ENCODE measurements at regions not wholly inside any gene's neighbourhood (a gene's known extent, or its start where the extent isn't known, plus 50 kb on each side); places are given as distances from the start of the nearest gene placed in this dataset.
"Not testable (repeated sequence)": the region's sequence is repeated elsewhere in the genome, so short reads cannot be mapped to it uniquely, and the experiment has no call there.

- no peak for DNase-seq
Observed at GRCh38 chr6:4676016-4676415, 100.2 kb upstream of the CDYL start.

GRCh38 chr6:4675121-4675520 lies 101.1 kb upstream of the CDYL start:
- no peak for DNase-seq

GRCh38 chr6:4673861-4674260 lies 102.3 kb upstream of the CDYL start:
- DNase-seq: no peak

GRCh38 chr6:4672772-4673171 lies 103.4 kb upstream of the CDYL start:
- DNase-seq: no peak

GRCh38 chr6:4671587-4672115 lies 104.6 kb upstream of the CDYL start:
- no peak for DNase-seq

GRCh38 chr6:4670824-4671409 lies 105.3 kb upstream of the CDYL start:
- DNase-seq: no peak

GRCh38 chr6:4670290-4670689 lies 105.9 kb upstream of the CDYL start:
- DNase-seq: no peak

GRCh38 chr6:4668271-4669179 lies 107.7 kb upstream of the CDYL start:
- no peak for DNase-seq

- DNase-seq: no peak
Observed at GRCh38 chr6:4667591-4667990, 108.6 kb upstream of the CDYL start.

- DNase-seq: no peak
Observed at GRCh38 chr6:4666886-4667513, 109.2 kb upstream of the CDYL start.

GRCh38 chr6:4665489-4666417 lies 110.5 kb upstream of the CDYL start:
- DNase-seq: no peak

GRCh38 chr6:4664911-4665310 lies 111.3 kb upstream of the CDYL start:
- DNase-seq: no peak

- DNase-seq: no peak
Observed at GRCh38 chr6:4664117-4664626, 112.0 kb upstream of the CDYL start.

GRCh38 chr6:4662886-4663285 lies 113.3 kb upstream of the CDYL start:
- DNase-seq: no peak

- no peak for DNase-seq
Observed at GRCh38 chr6:4661391-4661790, 114.8 kb upstream of the CDYL start.

GRCh38 chr6:4660377-4661321 lies 115.6 kb upstream of the CDYL start:
- DNase-seq: no peak

- not testable (repeated sequence) for DNase-seq
Observed at GRCh38 chr6:4659719-4660118, 116.5 kb upstream of the CDYL start.

GRCh38 chr6:4658486-4658885 lies 117.7 kb upstream of the CDYL start:
- no peak for DNase-seq

- DNase-seq: no peak
Observed at GRCh38 chr6:4656106-4656505, 120.1 kb upstream of the CDYL start.

GRCh38 chr6:4655196-4656025 lies 120.8 kb upstream of the CDYL start:
- no peak for DNase-seq

Measured in stimulated activated CD4-positive, alpha-beta T cell treated with anti-CD3 and anti-CD28 coated beads, Interleukin-4, amount 100 ng/mL, for 4 hours (primary cell).